A549 (cell line): ENCODE measurements at regions not wholly inside any gene's neighbourhood (a gene's known extent, or its start where the extent isn't known, plus 50 kb on each side); places are given as distances from the start of the nearest gene placed in this dataset.
A peak's percentile ranks its signal among the peaks of the same experiment; 100 is the strongest.

Source experiments
- ATAC-seq, 2 experiments: fragments of 200-7000 bp in 1 of 2; fragments of >200 bp in 1 of 2; cut with Nextera tagmentation in 1 of 2; cut with Tn5 transposase in 1 of 2; 3 replicates each; pipeline versions ENCODE4 v1.8.0 to v1.9.1; 2018 to 2020; ENCODE audit warnings: mild to moderate bottlenecking in 1 of 2, moderate library complexity in 1 of 2
- CTCF ChIA-PET: fragments of 300-600 bp; sonication (Branson Sonifier 250); formaldehyde crosslinking; extraction: SDS; loops from one replicate; lab custom pipeline; 2021; ENCODE audit warnings: antibody characterized with exemption, inconsistent platforms; lab: Yijun Ruan, JAX
- POLR2A ChIA-PET: fragments of 350-600 bp; formaldehyde crosslinking; extraction: SDS; loops from one replicate; lab custom pipeline; 2021; ENCODE audit warnings: antibody characterized with exemption, inconsistent platforms; lab: Yijun Ruan, JAX
- DNase-seq, 2 experiments: peaks; one replicate each; pipeline versions ENCODE4 v3.0.0 to v3.0.0-alpha.2; 2011 to 2016; ENCODE audit warnings: low read depth in 1 of 2, low spot score in 1 of 2
- FAIRE-seq: peaks from 2 replicates; lab custom pipeline; 2011; peaks lifted over from hg19 to GRCh38; lab: Jason Lieb, UNC
- H3K27ac ChIP-seq, 2 experiments: fragments of >200 bp; sonication (Bioruptor Twin); formaldehyde crosslinking; 3 replicates each; pipeline ENCODE4 v1.5.1; 2016 to 2017
- H3K4me1 ChIP-seq: fragments of >200 bp; sonication (Bioruptor Twin); formaldehyde crosslinking; 3 replicates; pipeline ENCODE4 v1.6.1; 2016
- H3K4me2 ChIP-seq: fragments of >200 bp; sonication (Bioruptor Twin); formaldehyde crosslinking; 3 replicates; pipeline ENCODE4 v1.6.1; 2016
- H3K4me3 ChIP-seq: fragments of >200 bp; sonication (Bioruptor Twin); formaldehyde crosslinking; 3 replicates; pipeline ENCODE4 v1.5.1; 2016
- H3K9me3 ChIP-seq: fragments of >200 bp; sonication (Bioruptor Twin); formaldehyde crosslinking; 3 replicates; pipeline ENCODE4 v1.6.1; 2016
- CEBPB ChIP-seq, 2 experiments: fragments of >200 bp in 1 of 2; sonication (Bioruptor Twin) in 1 of 2; formaldehyde crosslinking in 1 of 2; IDR thresholded peaks; 2 replicates each; pipeline ENCODE4 v1.6.1; 2012 to 2016
- E2F6 ChIP-seq: IDR thresholded peaks from 2 replicates; pipeline ENCODE4 v1.6.1; 2012; ENCODE audit warnings: low read depth, borderline replicate concordance
- EP300 ChIP-seq, 2 experiments: fragments of >200 bp; sonication (Bioruptor Twin); formaldehyde crosslinking; IDR thresholded peaks; 2 replicates in 1 of 2; 3 replicates in 1 of 2; pipeline ENCODE4 v1.6.1; 2016 to 2017
- FOSL2 ChIP-seq, 2 experiments: fragments of 450-650 bp in 1 of 2; fragments of >200 bp in 1 of 2; sonication (Bioruptor Twin) in 1 of 2; formaldehyde crosslinking; IDR thresholded peaks; 2 replicates each; pipeline versions ENCODE4 v1.5.0 to v1.6.1; 2016 to 2020; ENCODE audit warnings: mild to moderate bottlenecking in 1 of 2, moderate library complexity in 1 of 2
- FOXS1 ChIP-seq: fragments of 250-450 bp; sonication (Bioruptor Pico); IDR thresholded peaks from 2 replicates; pipeline ENCODE4 v1.5.0; 2020; ENCODE audit warnings: mild to moderate bottlenecking, moderate library complexity
- GATA3 ChIP-seq: IDR thresholded peaks from 2 replicates; pipeline ENCODE4 v1.6.1; 2012; ENCODE audit warnings: borderline replicate concordance
- HES2 ChIP-seq: fragments of >200 bp; sonication (Bioruptor Twin); formaldehyde crosslinking; IDR thresholded peaks from 2 replicates; pipeline ENCODE4 v1.6.1; 2016
- HEYL ChIP-seq: fragments of 250-450 bp; sonication (Bioruptor Pico); IDR thresholded peaks from 2 replicates; pipeline ENCODE4 v1.8.0; 2021; ENCODE audit warnings: mild to moderate bottlenecking, moderate library complexity
- HOXA7 ChIP-seq: fragments of 250-450 bp; sonication (Bioruptor Pico); IDR thresholded peaks from 2 replicates; pipeline ENCODE4 v1.5.0; 2020; ENCODE audit warnings: mild to moderate bottlenecking, moderate library complexity
- JUN ChIP-seq, 2 experiments: fragments of >200 bp; sonication (Bioruptor Twin); formaldehyde crosslinking; IDR thresholded peaks; 2 replicates in 1 of 2; 3 replicates in 1 of 2; pipeline ENCODE4 v1.6.1; 2016 to 2017
- JUNB ChIP-seq: fragments of >200 bp; sonication (Bioruptor Twin); formaldehyde crosslinking; IDR thresholded peaks from 2 replicates; pipeline ENCODE4 v1.6.1; 2016
- MAFK ChIP-seq: fragments of 450-650 bp; IDR thresholded peaks from 2 replicates; pipeline ENCODE4 v1.6.1; 2014; ENCODE audit not compliant: partially characterized antibody
- MAZ ChIP-seq: fragments of 150-350 bp; IDR thresholded peaks from 2 replicates; pipeline ENCODE4 v1.6.1; 2014; ENCODE audit warnings: antibody characterized with exemption, low read depth, low read length, borderline replicate concordance
- NFE2L2 ChIP-seq: fragments of 150-350 bp; conservative IDR thresholded peaks from 2 replicates; pipeline ENCODE4 v1.6.1; 2014; ENCODE audit warnings: low read length
- NPAS2 ChIP-seq: fragments of 250-450 bp; sonication (Bioruptor Pico); IDR thresholded peaks from 2 replicates; pipeline ENCODE4 v1.8.0; 2022; ENCODE audit warnings: mild to moderate bottlenecking, moderate library complexity, borderline replicate concordance
- PHF8 ChIP-seq: fragments of 200-600 bp; sonication (generic); IDR thresholded peaks from 2 replicates; pipeline ENCODE4 v1.6.1; 2016; ENCODE audit warnings: low read depth, mild to moderate bottlenecking, antibody characterized with exemption, moderate library complexity, borderline replicate concordance
- RAD21 ChIP-seq, 2 experiments: fragments of >200 bp in 1 of 2; sonication (Bioruptor Twin) in 1 of 2; formaldehyde crosslinking in 1 of 2; IDR thresholded peaks in 1 of 2; conservative IDR thresholded peaks in 1 of 2; 2 replicates in 1 of 2; 3 replicates in 1 of 2; pipeline ENCODE4 v1.6.1; 2012 to 2018; ENCODE audit warnings: inconsistent platforms in 1 of 2
- RCOR1 ChIP-seq: fragments of 150-350 bp; IDR thresholded peaks from 2 replicates; pipeline ENCODE4 v1.6.1; 2014; ENCODE audit warnings: antibody characterized with exemption, low read length, low read depth
- RFX5 ChIP-seq: fragments of 450-650 bp; IDR thresholded peaks from 2 replicates; pipeline ENCODE4 v1.7.1; 2014; ENCODE audit warnings: antibody characterized with exemption, mild to moderate bottlenecking, moderate library complexity
- RNF2 ChIP-seq: fragments of 200-600 bp; sonication (generic); IDR thresholded peaks from 2 replicates; pipeline ENCODE4 v1.6.1; 2016; ENCODE audit warnings: low read depth, mild to moderate bottlenecking, antibody characterized with exemption, moderate library complexity, borderline replicate concordance
- TFCP2L1 ChIP-seq: fragments of 250-450 bp; sonication (Bioruptor Pico); IDR thresholded peaks from 2 replicates; pipeline ENCODE4 v1.5.0; 2021; ENCODE audit warnings: mild to moderate bottlenecking
- TP53 ChIP-seq: fragments of 250-450 bp; sonication (Bioruptor Pico); IDR thresholded peaks from 2 replicates; pipeline ENCODE4 v1.5.0; 2021; ENCODE audit warnings: mild to moderate bottlenecking, moderate library complexity
- ZNF302 ChIP-seq: fragments of 250-450 bp; sonication (Bioruptor Pico); IDR thresholded peaks from 2 replicates; pipeline ENCODE4 v1.9.0; 2021; ENCODE audit warnings: inconsistent platforms, mild to moderate bottlenecking, moderate library complexity
- ZSCAN20 ChIP-seq: fragments of 250-450 bp; sonication (Bioruptor Pico); IDR thresholded peaks from 2 replicates; pipeline ENCODE4 v1.8.0; 2022; ENCODE audit warnings: mild to moderate bottlenecking, moderate library complexity
- WGBS: methylation state at CpG from one replicate; pipeline ENCODE4 v1.1.6; 2017; ENCODE audit errors: missing lambda C conversion rate; 5-methylcytosine and 5-hydroxymethylcytosine counted together
- TF ChIP-seq, protein P1 (sequence below): fragments of 150-350 bp; IDR thresholded peaks from 2 replicates; pipeline ENCODE4 v1.6.1; 2014; ENCODE audit warnings: low read depth, mild to moderate bottlenecking, low read length
- TF ChIP-seq, protein P2 (sequence below): fragments of 250-450 bp; sonication (Bioruptor Pico); IDR thresholded peaks from 2 replicates; pipeline ENCODE4 v1.5.0; 2021; ENCODE audit warnings: mild to moderate bottlenecking, moderate library complexity, borderline replicate concordance

- TF ChIP-seq CEBPB (IDR thresholded peaks at IDR 0.05) (peak in 1 of 2 experiments; percentile 67; a peak in 2 of 4 replicates), HEYL (CRISPR knock-in tag) (no peak), MAZ (no peak), HES2 (no peak), RCOR1 (no peak), HOXA7 (no peak), TP53 (CRISPR knock-in tag) (no peak), E2F6 (no peak), GATA3 (no peak; the same call in 1 of the 2 replicates), ZNF302 (CRISPR knock-in tag) (no peak), RAD21 (conservative IDR thresholded peaks at IDR 0.05 in 1 of 2, IDR thresholded peaks at IDR 0.05 in 1 of 2) (no peak), TFCP2L1 (no peak), JUN (IDR thresholded peaks at IDR 0.05) (peak in 1 of 2 experiments; percentile 37; a peak in 1 of 5 replicates), PHF8 (no peak), FOXS1 (no peak), FOSL2 (IDR thresholded peaks at IDR 0.05) (no peak), FOSL2 (CRISPR knock-in tag; IDR thresholded peaks at IDR 0.05) (peak; percentile 36; the same call in 1 of the 2 replicates), JUNB (peak; percentile 35; the same call in 1 of the 2 replicates), NFE2L2 (no peak), RNF2 (no peak), RFX5 (no peak), ZSCAN20 (CRISPR knock-in tag) (no peak), EP300 (IDR thresholded peaks at IDR 0.05) (no peak), NPAS2 (no peak), MAFK (no peak)
- TF ChIP-seq, protein P1, sequence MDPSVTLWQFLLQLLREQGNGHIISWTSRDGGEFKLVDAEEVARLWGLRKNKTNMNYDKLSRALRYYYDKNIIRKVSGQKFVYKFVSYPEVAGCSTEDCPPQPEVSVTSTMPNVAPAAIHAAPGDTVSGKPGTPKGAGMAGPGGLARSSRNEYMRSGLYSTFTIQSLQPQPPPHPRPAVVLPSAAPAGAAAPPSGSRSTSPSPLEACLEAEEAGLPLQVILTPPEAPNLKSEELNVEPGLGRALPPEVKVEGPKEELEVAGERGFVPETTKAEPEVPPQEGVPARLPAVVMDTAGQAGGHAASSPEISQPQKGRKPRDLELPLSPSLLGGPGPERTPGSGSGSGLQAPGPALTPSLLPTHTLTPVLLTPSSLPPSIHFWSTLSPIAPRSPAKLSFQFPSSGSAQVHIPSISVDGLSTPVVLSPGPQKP: no peak
- TF ChIP-seq, protein P2, sequence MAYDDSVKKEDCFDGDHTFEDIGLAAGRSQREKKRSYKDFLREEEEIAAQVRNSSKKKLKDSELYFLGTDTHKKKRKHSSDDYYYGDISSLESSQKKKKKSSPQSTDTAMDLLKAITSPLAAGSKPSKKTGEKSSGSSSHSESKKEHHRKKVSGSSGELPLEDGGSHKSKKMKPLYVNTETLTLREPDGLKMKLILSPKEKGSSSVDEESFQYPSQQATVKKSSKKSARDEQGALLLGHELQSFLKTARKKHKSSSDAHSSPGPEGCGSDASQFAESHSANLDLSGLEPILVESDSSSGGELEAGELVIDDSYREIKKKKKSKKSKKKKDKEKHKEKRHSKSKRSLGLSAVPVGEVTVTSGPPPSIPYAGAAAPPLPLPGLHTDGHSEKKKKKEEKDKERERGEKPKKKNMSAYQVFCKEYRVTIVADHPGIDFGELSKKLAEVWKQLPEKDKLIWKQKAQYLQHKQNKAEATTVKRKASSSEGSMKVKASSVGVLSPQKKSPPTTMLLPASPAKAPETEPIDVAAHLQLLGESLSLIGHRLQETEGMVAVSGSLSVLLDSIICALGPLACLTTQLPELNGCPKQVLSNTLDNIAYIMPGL (CRISPR knock-in tag): no peak
- FAIRE-seq: no peak
- peak; percentile 65; a peak in 3 of 6 replicates for ATAC-seq
Measured at GRCh38 chr7:33841705-33842129, 63.6 kb upstream of the BMPER start.

More at GRCh38 chr7:33841705-33842129, 63.6 kb upstream of the BMPER start:
- Histone ChIP-seq H3K9me3 (no peaks in the 10 kb centered on the region), H3K4me2 (peak overlapping the region; percentile 48), H3K4me1 (peaks cover 16% of the 10 kb centered on the region), H3K27ac (peak overlapping the region in 1 of 2 experiments; percentile 12; a peak in 1 of 6 replicates), H3K4me3 (no peak overlapping the region)
- POLR2A ChIA-PET: no interaction called here
- peak; percentile 11 to 28 for DNase-seq
- CTCF ChIA-PET: interaction anchor here (0.8 to 1.2 kb wide), 6 partner anchors 9 to 91 kb away, joined by 3 to 4 read pairs (median 3); no protein-coding TSS in a partner anchor
- WGBS: 8% methylated on average over 3 of the region's 3 CpGs
